ENCODE measurements at regions not wholly inside any gene's neighbourhood (a gene's known extent, or its start where the extent isn't known, plus 50 kb on each side); places are given as distances from the start of the nearest gene placed in this dataset.

GRCh38 chr1:216890871-216891270 lies 167.6 kb upstream of the ESRRG start:
- Histone ChIP-seq H3K4me1 (ENCODE audit: control insufficient read depth, insufficient read depth, low read length, unreplicated experiment) (no peaks in the 10 kb centered on the region), H3K27ac (ENCODE audit: low read depth, low read length) (no peak overlapping the region), H2AFZ (ENCODE audit: low read length, unreplicated experiment) (no peak overlapping the region), H3K79me2 (ENCODE audit: control insufficient read depth, insufficient read depth, low read length, unreplicated experiment) (no peaks in the 10 kb centered on the region), H3K4me3 (ENCODE audit: low read depth, low read length) (no peak overlapping the region), H3K27me3 (ENCODE audit: insufficient read depth, low read length) (peaks cover 28% of the 10 kb centered on the region), H3K36me3 (ENCODE audit: insufficient read depth, low read length) (no peaks in the 10 kb centered on the region)

- Histone ChIP-seq H3K36me3 (ENCODE audit: insufficient read depth, low read length) (no peaks in the 10 kb centered on the region), H3K27me3 (ENCODE audit: insufficient read depth, low read length) (peaks cover 15% of the 10 kb centered on the region), H2AFZ (ENCODE audit: low read length, unreplicated experiment) (no peak overlapping the region)
These were observed 165.5 kb upstream of the ESRRG start for GRCh38 chr1:216888731-216889130.

GRCh38 chr1:216887032-216887431 lies 163.8 kb upstream of the ESRRG start:
- no peaks in the 10 kb centered on the region for H3K4me1 ChIP-seq (ENCODE audit: control insufficient read depth, insufficient read depth, low read length, unreplicated experiment)
- H3K27ac ChIP-seq (ENCODE audit: low read depth, low read length) = no peak overlapping the region
- H3K79me2 ChIP-seq (ENCODE audit: control insufficient read depth, insufficient read depth, low read length, unreplicated experiment) = no peaks in the 10 kb centered on the region
- H3K36me3 ChIP-seq (ENCODE audit: insufficient read depth, low read length) = no peaks in the 10 kb centered on the region
- no peaks in the 10 kb centered on the region; the same call in 1 of the 2 replicates for H3K27me3 ChIP-seq (ENCODE audit: insufficient read depth, low read length)
- no peak overlapping the region for H3K4me3 ChIP-seq (ENCODE audit: low read depth, low read length)
- no peak overlapping the region for H2AFZ ChIP-seq (ENCODE audit: low read length, unreplicated experiment)

More at GRCh38 chr1:216888731-216889130, 165.5 kb upstream of the ESRRG start:
- H3K4me3 ChIP-seq (ENCODE audit: low read depth, low read length) = no peak overlapping the region
- no peaks in the 10 kb centered on the region for H3K79me2 ChIP-seq (ENCODE audit: control insufficient read depth, insufficient read depth, low read length, unreplicated experiment)
- no peak overlapping the region for H3K27ac ChIP-seq (ENCODE audit: low read depth, low read length)
- H3K4me1 ChIP-seq (ENCODE audit: control insufficient read depth, insufficient read depth, low read length, unreplicated experiment) = no peaks in the 10 kb centered on the region

- Histone ChIP-seq H3K27me3 (ENCODE audit: insufficient read depth, low read length) (no peaks in the 10 kb centered on the region; the same call in 1 of the 2 replicates), H3K27ac (ENCODE audit: low read depth, low read length) (no peak overlapping the region), H3K36me3 (ENCODE audit: insufficient read depth, low read length) (no peaks in the 10 kb centered on the region), H2AFZ (ENCODE audit: low read length, unreplicated experiment) (no peak overlapping the region), H3K79me2 (ENCODE audit: control insufficient read depth, insufficient read depth, low read length, unreplicated experiment) (no peaks in the 10 kb centered on the region), H3K4me3 (ENCODE audit: low read depth, low read length) (no peak overlapping the region), H3K4me1 (ENCODE audit: control insufficient read depth, insufficient read depth, low read length, unreplicated experiment) (no peaks in the 10 kb centered on the region)
These were observed 161.5 kb upstream of the ESRRG start for GRCh38 chr1:216884614-216885229.

GRCh38 chr1:216883518-216883917 lies 160.3 kb upstream of the ESRRG start:
- Histone ChIP-seq H3K36me3 (ENCODE audit: insufficient read depth, low read length) (no peaks in the 10 kb centered on the region), H3K4me3 (ENCODE audit: low read depth, low read length) (no peak overlapping the region), H3K27me3 (ENCODE audit: insufficient read depth, low read length) (no peaks in the 10 kb centered on the region; the same call in 1 of the 2 replicates), H3K4me1 (ENCODE audit: control insufficient read depth, insufficient read depth, low read length, unreplicated experiment) (no peaks in the 10 kb centered on the region), H3K27ac (ENCODE audit: low read depth, low read length) (no peak overlapping the region), H2AFZ (ENCODE audit: low read length, unreplicated experiment) (no peak overlapping the region), H3K79me2 (ENCODE audit: control insufficient read depth, insufficient read depth, low read length, unreplicated experiment) (no peaks in the 10 kb centered on the region)

- Histone ChIP-seq H3K79me2 (ENCODE audit: control insufficient read depth, insufficient read depth, low read length, unreplicated experiment) (no peaks in the 10 kb centered on the region), H3K4me3 (ENCODE audit: low read depth, low read length) (no peak overlapping the region), H2AFZ (ENCODE audit: low read length, unreplicated experiment) (no peak overlapping the region), H3K27me3 (ENCODE audit: insufficient read depth, low read length) (no peaks in the 10 kb centered on the region; the same call in 1 of the 2 replicates), H3K36me3 (ENCODE audit: insufficient read depth, low read length) (no peaks in the 10 kb centered on the region), H3K27ac (ENCODE audit: low read depth, low read length) (no peak overlapping the region), H3K4me1 (ENCODE audit: control insufficient read depth, insufficient read depth, low read length, unreplicated experiment) (no peaks in the 10 kb centered on the region)
These were observed 158.5 kb upstream of the ESRRG start for GRCh38 chr1:216881695-216882094.

- Histone ChIP-seq H3K4me3 (ENCODE audit: low read depth, low read length) (no peak overlapping the region), H2AFZ (ENCODE audit: low read length, unreplicated experiment) (no peak overlapping the region), H3K27ac (ENCODE audit: low read depth, low read length) (no peak overlapping the region), H3K27me3 (ENCODE audit: insufficient read depth, low read length) (no peaks in the 10 kb centered on the region), H3K79me2 (ENCODE audit: control insufficient read depth, insufficient read depth, low read length, unreplicated experiment) (no peaks in the 10 kb centered on the region), H3K4me1 (ENCODE audit: control insufficient read depth, insufficient read depth, low read length, unreplicated experiment) (no peaks in the 10 kb centered on the region), H3K36me3 (ENCODE audit: insufficient read depth, low read length) (no peaks in the 10 kb centered on the region)
These were observed 143.5 kb upstream of the ESRRG start for GRCh38 chr1:216866714-216867113.

- H3K36me3 ChIP-seq (ENCODE audit: insufficient read depth, low read length) = no peaks in the 10 kb centered on the region
- H3K27me3 ChIP-seq (ENCODE audit: insufficient read depth, low read length) = no peaks in the 10 kb centered on the region; the same call in 1 of the 2 replicates
- H3K79me2 ChIP-seq (ENCODE audit: control insufficient read depth, insufficient read depth, low read length, unreplicated experiment) = no peaks in the 10 kb centered on the region
- H3K4me1 ChIP-seq (ENCODE audit: control insufficient read depth, insufficient read depth, low read length, unreplicated experiment) = no peaks in the 10 kb centered on the region
- no peak overlapping the region for H3K27ac ChIP-seq (ENCODE audit: low read depth, low read length)
- no peak overlapping the region for H3K4me3 ChIP-seq (ENCODE audit: low read depth, low read length)
- H2AFZ ChIP-seq (ENCODE audit: low read length, unreplicated experiment) = no peak overlapping the region
These were observed 132.6 kb upstream of the ESRRG start for GRCh38 chr1:216855810-216856209.

GRCh38 chr1:216854836-216855484 lies 131.7 kb upstream of the ESRRG start:
- no peaks in the 10 kb centered on the region for H3K79me2 ChIP-seq (ENCODE audit: control insufficient read depth, insufficient read depth, low read length, unreplicated experiment)
- no peaks in the 10 kb centered on the region for H3K4me1 ChIP-seq (ENCODE audit: control insufficient read depth, insufficient read depth, low read length, unreplicated experiment)
- H2AFZ ChIP-seq (ENCODE audit: low read length, unreplicated experiment) = no peak overlapping the region
- H3K36me3 ChIP-seq (ENCODE audit: insufficient read depth, low read length) = no peaks in the 10 kb centered on the region
- H3K27me3 ChIP-seq (ENCODE audit: insufficient read depth, low read length) = no peaks in the 10 kb centered on the region; the same call in 1 of the 2 replicates
- H3K27ac ChIP-seq (ENCODE audit: low read depth, low read length) = no peak overlapping the region
- H3K4me3 ChIP-seq (ENCODE audit: low read depth, low read length) = no peak overlapping the region

- Histone ChIP-seq H3K4me3 (ENCODE audit: low read depth, low read length) (no peak overlapping the region), H3K27ac (ENCODE audit: low read depth, low read length) (no peak overlapping the region), H3K79me2 (ENCODE audit: control insufficient read depth, insufficient read depth, low read length, unreplicated experiment) (no peaks in the 10 kb centered on the region), H3K4me1 (ENCODE audit: control insufficient read depth, insufficient read depth, low read length, unreplicated experiment) (no peaks in the 10 kb centered on the region), H3K27me3 (ENCODE audit: insufficient read depth, low read length) (no peaks in the 10 kb centered on the region; the same call in 1 of the 2 replicates), H3K36me3 (ENCODE audit: insufficient read depth, low read length) (no peaks in the 10 kb centered on the region), H2AFZ (ENCODE audit: low read length, unreplicated experiment) (no peak overlapping the region)
These were observed 127.8 kb upstream of the ESRRG start for GRCh38 chr1:216851073-216851472.

- H3K4me3 ChIP-seq (ENCODE audit: low read depth, low read length) = no peak overlapping the region
- H3K79me2 ChIP-seq (ENCODE audit: control insufficient read depth, insufficient read depth, low read length, unreplicated experiment) = no peaks in the 10 kb centered on the region
- no peaks in the 10 kb centered on the region; the same call in 1 of the 2 replicates for H3K27me3 ChIP-seq (ENCODE audit: insufficient read depth, low read length)
- no peak overlapping the region for H2AFZ ChIP-seq (ENCODE audit: low read length, unreplicated experiment)
- no peaks in the 10 kb centered on the region for H3K36me3 ChIP-seq (ENCODE audit: insufficient read depth, low read length)
- H3K4me1 ChIP-seq (ENCODE audit: control insufficient read depth, insufficient read depth, low read length, unreplicated experiment) = no peaks in the 10 kb centered on the region
- no peak overlapping the region for H3K27ac ChIP-seq (ENCODE audit: low read depth, low read length)
These were observed 125.9 kb upstream of the ESRRG start for GRCh38 chr1:216849146-216849545.
